Calu3 (cell line): ENCODE measurements at regions not wholly inside any gene's neighbourhood (a gene's known extent, or its start where the extent isn't known, plus 50 kb on each side); places are given as distances from the start of the nearest gene placed in this dataset.

Experiments used
- BruUV-seq: library from RNA; stranded (reverse); fragments of 400-500 nt; replicated peaks from 2 replicates; lab custom pipeline; 2021; lab: Mats Ljungman, UMichigan
- CTCF ChIA-PET: fragments of 300-600 bp; sonication (Branson Sonifier 250); formaldehyde crosslinking; loops from one replicate; lab custom pipeline; 2022; ENCODE audit warnings: antibody characterized with exemption; lab: Charles Lee
- DNase-seq: peaks from one replicate; pipeline ENCODE4 v3.0.0; 2022
- H3K27ac Mint-ChIP-seq: one replicate; pipeline ENCODE4 v1.8.0; 2022; ENCODE audit warnings: mixed read lengths; ENCODE audit not compliant: unreplicated experiment
- H3K27me3 Mint-ChIP-seq: one replicate; pipeline ENCODE4 v1.8.0; 2022; ENCODE audit warnings: mixed read lengths; ENCODE audit not compliant: unreplicated experiment
- H3K36me3 Mint-ChIP-seq: one replicate; pipeline ENCODE4 v1.8.0; 2022; ENCODE audit warnings: mild to moderate bottlenecking, moderate library complexity, mixed read lengths; ENCODE audit not compliant: insufficient read depth, unreplicated experiment
- H3K4me1 Mint-ChIP-seq: one replicate; pipeline ENCODE4 v1.8.0; 2022; ENCODE audit warnings: mild to moderate bottlenecking, low read depth, mixed read lengths; ENCODE audit not compliant: unreplicated experiment
- H3K4me3 Mint-ChIP-seq: one replicate; pipeline ENCODE4 v1.8.0; 2022; ENCODE audit warnings: mild to moderate bottlenecking, low read depth, moderate library complexity, mixed read lengths; ENCODE audit not compliant: unreplicated experiment
- H3K9me3 Mint-ChIP-seq: one replicate; pipeline ENCODE4 v1.8.0; 2022; ENCODE audit warnings: low read depth, mixed read lengths; ENCODE audit not compliant: unreplicated experiment
- intact Hi-C: fragments of 100-400 bp; cut with micrococcal nuclease; formaldehyde crosslinking; loops from one replicate; pipeline ENCODE4 v1.10.0; 2022; ENCODE audit not compliant: unreplicated experiment
- TF ChIP-seq, protein P1 (sequence below): fragments of 200-600 bp; IDR thresholded peaks from one replicate; pipeline ENCODE4 v1.8.0; 2022; ENCODE audit warnings: antibody characterized with exemption; ENCODE audit not compliant: unreplicated experiment

DNA sequence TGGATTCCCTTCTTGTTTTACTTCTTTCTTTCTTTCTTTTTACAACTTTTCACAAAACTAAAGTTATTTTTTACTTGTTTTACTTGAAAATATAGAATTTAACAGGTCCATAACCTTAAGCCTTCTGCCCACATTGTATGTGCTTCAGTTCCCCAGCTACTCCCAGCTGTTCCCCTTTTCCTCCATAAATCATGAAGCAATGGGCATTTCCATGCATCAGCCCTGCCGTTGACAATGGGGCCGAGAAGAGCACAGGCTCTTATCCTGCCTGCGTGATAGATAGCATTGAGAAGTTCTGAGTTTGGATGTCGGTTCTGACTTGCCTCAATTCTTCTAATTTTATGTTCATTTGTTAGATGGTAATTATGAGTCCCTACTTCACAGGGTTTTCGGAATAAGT, 583.8 kb downstream of the CDH26 start:
- intact Hi-C loops = no loop called here
- CTCF ChIA-PET = no interaction called here
- H3K27me3 Mint-ChIP-seq = no peaks in the 10 kb centered on the region
- no peak for DNase-seq
- no TSS peak for BruUV-seq
- no peak overlapping the region for H3K4me3 Mint-ChIP-seq
- no peak overlapping the region for H3K27ac Mint-ChIP-seq
- peaks cover 10% of the 10 kb centered on the region for H3K9me3 Mint-ChIP-seq
- no peaks in the 10 kb centered on the region for H3K36me3 Mint-ChIP-seq
- H3K4me1 Mint-ChIP-seq = no peaks in the 10 kb centered on the region
- TF ChIP-seq, protein P1, sequence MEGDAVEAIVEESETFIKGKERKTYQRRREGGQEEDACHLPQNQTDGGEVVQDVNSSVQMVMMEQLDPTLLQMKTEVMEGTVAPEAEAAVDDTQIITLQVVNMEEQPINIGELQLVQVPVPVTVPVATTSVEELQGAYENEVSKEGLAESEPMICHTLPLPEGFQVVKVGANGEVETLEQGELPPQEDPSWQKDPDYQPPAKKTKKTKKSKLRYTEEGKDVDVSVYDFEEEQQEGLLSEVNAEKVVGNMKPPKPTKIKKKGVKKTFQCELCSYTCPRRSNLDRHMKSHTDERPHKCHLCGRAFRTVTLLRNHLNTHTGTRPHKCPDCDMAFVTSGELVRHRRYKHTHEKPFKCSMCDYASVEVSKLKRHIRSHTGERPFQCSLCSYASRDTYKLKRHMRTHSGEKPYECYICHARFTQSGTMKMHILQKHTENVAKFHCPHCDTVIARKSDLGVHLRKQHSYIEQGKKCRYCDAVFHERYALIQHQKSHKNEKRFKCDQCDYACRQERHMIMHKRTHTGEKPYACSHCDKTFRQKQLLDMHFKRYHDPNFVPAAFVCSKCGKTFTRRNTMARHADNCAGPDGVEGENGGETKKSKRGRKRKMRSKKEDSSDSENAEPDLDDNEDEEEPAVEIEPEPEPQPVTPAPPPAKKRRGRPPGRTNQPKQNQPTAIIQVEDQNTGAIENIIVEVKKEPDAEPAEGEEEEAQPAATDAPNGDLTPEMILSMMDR = no peak

DNA sequence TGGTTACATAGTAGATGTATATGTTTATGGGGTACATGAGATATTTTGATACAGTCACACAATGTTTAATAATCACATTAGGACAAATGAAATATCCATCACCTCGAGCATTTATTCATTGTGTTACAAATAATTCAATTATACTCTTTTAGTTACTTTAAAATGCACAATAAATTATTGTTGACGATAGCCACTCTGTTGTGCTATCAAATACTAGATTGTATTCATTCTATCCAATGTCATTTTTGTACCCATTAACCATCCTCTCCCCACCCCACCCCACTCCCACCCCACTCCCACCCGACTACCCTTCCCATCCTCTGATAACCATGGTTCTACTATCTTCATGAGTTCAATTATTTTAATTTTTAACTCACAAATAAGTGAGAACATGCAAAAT, 585.4 kb downstream of the CDH26 start:
- Mint-ChIP-seq H3K9me3 (peaks cover 21% of the 10 kb centered on the region), H3K27ac (no peak overlapping the region), H3K36me3 (no peaks in the 10 kb centered on the region), H3K27me3 (no peaks in the 10 kb centered on the region), H3K4me3 (no peak overlapping the region), H3K4me1 (no peaks in the 10 kb centered on the region)
- TF ChIP-seq, protein P1 = no peak
- DNase-seq = no peak
- CTCF ChIA-PET = no interaction called here
- intact Hi-C loops = no loop called here
- no TSS peak for BruUV-seq

GRCh38 chr20:60553095-60553494, 594.9 kb downstream of the CDH26 start:
- no TSS peak for BruUV-seq
- Mint-ChIP-seq H3K9me3 (peaks cover 8% of the 10 kb centered on the region), H3K36me3 (no peaks in the 10 kb centered on the region), H3K27ac (no peak overlapping the region), H3K4me1 (no peaks in the 10 kb centered on the region), H3K27me3 (peaks cover 13% of the 10 kb centered on the region), H3K4me3 (no peak overlapping the region)
- TF ChIP-seq, protein P1 = no peak
- intact Hi-C loops = no loop called here
- DNase-seq = no peak
- CTCF ChIA-PET = no interaction called here

GRCh38 chr20:60558486-60558885, 600.3 kb downstream of the CDH26 start:
- Mint-ChIP-seq H3K4me1 (no peaks in the 10 kb centered on the region), H3K4me3 (no peak overlapping the region), H3K36me3 (no peaks in the 10 kb centered on the region), H3K9me3 (peaks cover 3% of the 10 kb centered on the region), H3K27me3 (peaks cover 30% of the 10 kb centered on the region), H3K27ac (no peak overlapping the region)
- BruUV-seq = no TSS peak
- DNase-seq = no peak
- CTCF ChIA-PET = no interaction called here
- intact Hi-C loops = no loop called here
- TF ChIP-seq, protein P1 = no peak

DNA sequence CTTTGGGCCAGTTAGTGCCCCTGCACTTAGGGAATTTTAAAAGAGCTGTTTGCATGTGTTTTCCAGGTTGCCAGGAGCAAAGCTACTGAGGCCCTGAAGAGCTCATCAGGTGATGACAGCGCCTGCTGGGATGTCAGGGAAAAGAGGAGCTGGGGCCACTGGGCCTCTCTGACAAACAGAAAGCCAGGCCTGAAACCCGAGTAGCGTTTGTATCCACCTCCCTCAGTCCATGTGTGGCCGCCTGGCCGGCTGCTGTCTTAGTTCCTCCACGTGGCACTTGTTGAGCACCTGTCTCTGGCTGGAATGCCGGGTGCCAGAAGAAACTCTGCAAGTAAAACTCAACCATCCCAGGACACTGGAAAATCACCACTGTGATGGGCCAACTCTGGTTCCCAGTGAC, 601.2 kb downstream of the CDH26 start:
- no peak overlapping the region for H3K27ac Mint-ChIP-seq
- TF ChIP-seq, protein P1 = no peak
- peaks cover 40% of the 10 kb centered on the region for H3K27me3 Mint-ChIP-seq
- intact Hi-C loops = no loop called here
- no peak for DNase-seq
- H3K4me1 Mint-ChIP-seq = no peaks in the 10 kb centered on the region
- no peaks in the 10 kb centered on the region for H3K36me3 Mint-ChIP-seq
- BruUV-seq = no TSS peak
- H3K9me3 Mint-ChIP-seq = peaks cover 3% of the 10 kb centered on the region
- H3K4me3 Mint-ChIP-seq = no peak overlapping the region
- CTCF ChIA-PET = no interaction called here
